GM23248 (cell line): ENCODE measurements at regions not wholly inside any gene's neighbourhood (a gene's known extent, or its start where the extent isn't known, plus 50 kb on each side); places are given as distances from the start of the nearest gene placed in this dataset.

Experiments
- EZH2 ChIP-seq: fragments of 200-600 bp; sonication (generic); IDR thresholded peaks from 2 replicates; pipeline ENCODE4 v1.6.1; 2018; ENCODE audit warnings: antibody characterized with exemption, mild to moderate bottlenecking; ENCODE audit not compliant: insufficient read depth, poor library complexity, severe bottlenecking
- EZH2phosphoT487 ChIP-seq: fragments of 200-600 bp; sonication (generic); IDR thresholded peaks from 2 replicates; pipeline ENCODE4 v1.6.1; 2018; ENCODE audit warnings: antibody characterized with exemption, moderate library complexity, mild to moderate bottlenecking, low read depth; ENCODE audit not compliant: insufficient read depth

GRCh38 chr13:107222597-107222996 lies 654.7 kb upstream of the ARGLU1 start:
- TF ChIP-seq EZH2 (no peak), EZH2phosphoT487 (no peak)
